CD4-positive, alpha-beta T cell (primary cell): ENCODE measurements at regions not wholly inside any gene's neighbourhood (a gene's known extent, or its start where the extent isn't known, plus 50 kb on each side); places are given as distances from the start of the nearest gene placed in this dataset.

Experiments
- ATAC-seq: fragments of 200-7000 bp; cut with Tn5 transposase; one replicate; pipeline ENCODE4 v1.10.0; 2022; ENCODE audit warnings: mild to moderate bottlenecking; ENCODE audit not compliant: poor library complexity
- CTCF ChIA-PET: fragments of 350-600 bp; sonication (Branson Sonifier 250); formaldehyde crosslinking; loops from one replicate; lab custom pipeline; 2021; ENCODE audit warnings: antibody characterized with exemption, inconsistent platforms; lab: Charles Lee
- POLR2A ChIA-PET: fragments of 350-600 bp; sonication (Branson Sonifier 250); formaldehyde crosslinking; loops from one replicate; lab custom pipeline; 2021; ENCODE audit warnings: antibody characterized with exemption, inconsistent platforms; lab: Charles Lee
- DNase-seq, 14 experiments: peaks; one replicate each; pipeline ENCODE4 v3.0.0-alpha.2; 2013 to 2020; ENCODE audit warnings: mixed read lengths in 2 of 14
- H3K27ac ChIP-seq, 2 donors: one replicate each; pipeline versions ENCODE4 v1.5.1 to v1.7.0; 2013; ENCODE audit warnings: low read length in 2 of 2, low read depth in 1 of 2, mild to moderate bottlenecking in 1 of 2
- H3K27me3 ChIP-seq, 2 experiments: 1 replicate in 1 of 2; 2 replicates in 1 of 2; pipeline versions ENCODE4 v1.6.1 to v1.7.0; 2013; ENCODE audit warnings: low read length in 2 of 2, control low read depth in 1 of 2, mild to moderate bottlenecking in 1 of 2, moderate library complexity in 1 of 2; ENCODE audit not compliant: insufficient read depth in 2 of 2, control insufficient read depth in 1 of 2
- H3K36me3 ChIP-seq: one replicate; pipeline ENCODE4 v1.6.1; 2013; ENCODE audit warnings: low read length, control low read depth; ENCODE audit not compliant: insufficient read depth
- H3K4me1 ChIP-seq: one replicate; pipeline ENCODE4 v1.6.1; 2013; ENCODE audit warnings: low read length, control low read depth; ENCODE audit not compliant: insufficient read depth
- H3K4me3 ChIP-seq: one replicate; pipeline ENCODE4 v1.5.1; 2013; ENCODE audit warnings: mild to moderate bottlenecking, low read length, moderate library complexity
- H3K9me3 ChIP-seq, 2 experiments: 1 replicate in 1 of 2; 2 replicates in 1 of 2; pipeline versions ENCODE4 v1.6.1 to v1.7.0; 2013; ENCODE audit warnings: low read length in 2 of 2, mild to moderate bottlenecking in 2 of 2, control low read depth in 1 of 2, moderate library complexity in 1 of 2; ENCODE audit not compliant: control insufficient read depth in 1 of 2, insufficient read depth in 1 of 2
- H3K27ac Mint-ChIP-seq: one replicate; pipeline ENCODE4 v1.8.0; 2020; ENCODE audit warnings: mixed read lengths
- H3K27me3 Mint-ChIP-seq: one replicate; pipeline ENCODE4 v1.8.0; 2021; ENCODE audit warnings: mixed read lengths
- H3K36me3 Mint-ChIP-seq: one replicate; pipeline ENCODE4 v1.8.0; 2021; ENCODE audit warnings: low read depth, mixed read lengths
- H3K4me1 Mint-ChIP-seq: one replicate; pipeline ENCODE4 v1.8.0; 2021; ENCODE audit warnings: low read depth, mixed read lengths
- H3K4me3 Mint-ChIP-seq: one replicate; pipeline ENCODE4 v1.8.0; 2020; ENCODE audit warnings: mild to moderate bottlenecking, mixed read lengths
- H3K9me3 Mint-ChIP-seq: one replicate; pipeline ENCODE4 v1.8.0; 2020; ENCODE audit warnings: mixed read lengths
- CTCF ChIP-seq: fragments of 200-600 bp; IDR thresholded peaks from one replicate; pipeline ENCODE4 v1.8.0; 2022; ENCODE audit warnings: antibody characterized with exemption, mild to moderate bottlenecking
- intact Hi-C, 2 experiments: fragments of 100-400 bp; cut with DNase I in 1 of 2; cut with micrococcal nuclease in 1 of 2; formaldehyde crosslinking; loops; one replicate each; pipeline versions ENCODE4 v1.15.1 to v1.9.0; 2023 to 2025; cut with DNase I, micrococcal nuclease

- DNase-seq, result no peak
- no peaks in the 10 kb centered on the region for H3K9me3 Mint-ChIP-seq
- H3K27me3 Mint-ChIP-seq, result peaks cover 20% of the 10 kb centered on the region
- CTCF ChIA-PET, result no interaction called here
- no peaks in the 10 kb centered on the region for H3K36me3 ChIP-seq
- no peak for ATAC-seq
- no peaks in the 10 kb centered on the region for H3K4me1 ChIP-seq
- H3K4me3 Mint-ChIP-seq, result no peak overlapping the region
- intact Hi-C loops, result no loop called here
- H3K27me3 ChIP-seq, result peaks cover 0 to 8% of the 10 kb centered on the region in 2 experiments
- no peaks in the 10 kb centered on the region for H3K36me3 Mint-ChIP-seq
- no peaks in the 10 kb centered on the region for H3K4me1 Mint-ChIP-seq
- no peak for TF ChIP-seq CTCF
- H3K27ac Mint-ChIP-seq, result no peak overlapping the region
- peaks cover 0 to 14% of the 10 kb centered on the region in 2 experiments for H3K9me3 ChIP-seq
- no peak overlapping the region for H3K4me3 ChIP-seq
- no peak overlapping the region for H3K27ac ChIP-seq
- POLR2A ChIA-PET, result no interaction called here
Observed at GRCh38 chr16:86638642-86639041, 60.3 kb downstream of the FOXL1 start.

- intact Hi-C loops, result no loop called here
- no peaks in the 10 kb centered on the region for H3K4me1 ChIP-seq
- TF ChIP-seq CTCF, result no peak
- POLR2A ChIA-PET, result no interaction called here
- H3K4me3 ChIP-seq, result no peak overlapping the region
- DNase-seq (no peak), ATAC-seq (no peak)
- H3K27ac Mint-ChIP-seq, result no peak overlapping the region
- no peak overlapping the region for H3K27ac ChIP-seq
- CTCF ChIA-PET, result no interaction called here
- no peak overlapping the region for H3K4me3 Mint-ChIP-seq
- H3K4me1 Mint-ChIP-seq, result no peaks in the 10 kb centered on the region
- H3K36me3 ChIP-seq, result no peaks in the 10 kb centered on the region
- H3K9me3 Mint-ChIP-seq, result no peaks in the 10 kb centered on the region
- peaks cover 0 to 8% of the 10 kb centered on the region in 2 experiments for H3K27me3 ChIP-seq
- no peaks in the 10 kb centered on the region for H3K36me3 Mint-ChIP-seq
- H3K9me3 ChIP-seq, result peaks cover 0 to 14% of the 10 kb centered on the region in 2 experiments
- peaks cover 15% of the 10 kb centered on the region for H3K27me3 Mint-ChIP-seq
Observed at GRCh38 chr16:86639354-86639753, 61.0 kb downstream of the FOXL1 start.

DNA sequence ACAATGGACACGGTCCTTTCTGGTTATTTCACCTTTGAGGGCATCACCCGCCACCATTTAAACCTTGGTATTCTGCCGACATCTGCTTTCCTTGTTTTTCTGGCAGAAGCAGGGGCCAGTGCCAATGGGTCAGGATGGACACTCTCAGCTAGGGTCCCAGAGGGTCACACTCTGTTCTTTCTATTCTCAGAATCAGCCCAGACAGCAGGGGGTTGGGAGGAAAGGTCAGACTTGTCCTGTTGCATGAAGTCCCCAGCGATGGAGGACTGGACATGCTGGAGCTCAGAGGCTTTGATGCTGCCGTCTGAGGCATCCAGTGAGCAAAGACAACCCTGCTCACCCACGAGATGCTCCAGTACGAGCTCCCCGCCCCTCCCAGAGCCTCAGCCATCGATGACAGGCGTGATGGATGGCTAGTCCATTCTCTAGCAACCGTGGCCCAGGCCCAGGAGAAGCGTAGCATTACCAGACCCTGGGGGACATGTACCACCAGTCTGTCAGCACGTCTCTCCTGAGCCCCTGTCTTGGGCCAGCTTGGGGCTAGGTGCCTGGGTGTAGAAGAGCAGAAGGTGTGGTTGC lies 62.0 kb downstream of the FOXL1 start:
- Histone ChIP-seq H3K9me3 (peaks cover 0 to 14% of the 10 kb centered on the region in 2 experiments), H3K27me3 (peaks cover 0 to 8% of the 10 kb centered on the region in 2 experiments), H3K4me1 (no peaks in the 10 kb centered on the region), H3K36me3 (no peaks in the 10 kb centered on the region), H3K27ac (no peak overlapping the region), H3K4me3 (no peak overlapping the region)
- Mint-ChIP-seq H3K4me3 (no peak overlapping the region), H3K9me3 (no peaks in the 10 kb centered on the region), H3K27me3 (peaks cover 15% of the 10 kb centered on the region), H3K36me3 (no peaks in the 10 kb centered on the region), H3K27ac (no peak overlapping the region), H3K4me1 (no peaks in the 10 kb centered on the region)
- intact Hi-C loops, result no loop called here
- ChIA-PET POLR2A (no interaction called here), CTCF (no interaction called here)
- ATAC-seq (no peak), DNase-seq (no peak)
- no peak for TF ChIP-seq CTCF
